ENCODE measurements at regions not wholly inside any gene's neighbourhood (a gene's known extent, or its start where the extent isn't known, plus 50 kb on each side); places are given as distances from the start of the nearest gene placed in this dataset.

DNA sequence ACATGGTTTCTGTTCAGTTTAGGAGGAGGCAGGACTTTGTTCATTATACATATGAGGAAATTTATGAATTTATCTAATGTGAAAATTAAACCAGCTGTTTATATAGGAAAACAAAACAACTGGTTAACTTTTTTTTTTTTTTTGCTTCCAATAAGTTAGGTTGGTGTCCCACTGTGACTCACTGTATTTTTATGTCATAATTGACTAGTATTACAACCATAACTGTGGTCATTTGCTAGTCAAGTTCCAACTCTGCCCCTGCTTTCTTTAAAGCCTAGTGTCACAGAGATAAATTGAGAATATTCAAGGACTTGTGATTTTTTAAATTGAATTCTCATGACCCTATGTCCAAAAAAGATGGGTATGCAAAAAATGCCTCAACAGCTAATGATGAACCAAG is 227.7 kb downstream of the BCAT1 start:
- no peak for DNase-seq

DNA sequence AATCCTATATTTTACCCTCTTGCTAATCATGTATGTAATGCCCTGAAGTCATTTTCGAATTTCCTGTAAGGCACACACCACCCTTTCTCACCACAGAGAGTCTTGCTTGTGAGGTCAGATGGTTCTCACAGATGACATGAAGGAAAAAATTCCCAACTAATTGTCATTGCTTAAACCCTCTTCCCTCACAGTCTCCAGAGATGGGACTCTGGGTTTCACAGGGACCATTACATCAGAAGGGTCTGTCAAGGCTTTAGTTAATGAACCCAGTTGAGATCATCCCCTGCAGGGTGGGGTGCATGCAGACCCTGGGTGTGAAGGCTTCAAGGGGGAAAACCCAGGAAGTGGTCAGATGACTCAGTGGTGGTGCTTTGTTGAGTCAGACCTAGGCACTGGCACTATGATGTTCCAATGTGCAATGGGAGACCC is 229.6 kb downstream of the BCAT1 start:
- peak; percentile 30 for DNase-seq

DNA sequence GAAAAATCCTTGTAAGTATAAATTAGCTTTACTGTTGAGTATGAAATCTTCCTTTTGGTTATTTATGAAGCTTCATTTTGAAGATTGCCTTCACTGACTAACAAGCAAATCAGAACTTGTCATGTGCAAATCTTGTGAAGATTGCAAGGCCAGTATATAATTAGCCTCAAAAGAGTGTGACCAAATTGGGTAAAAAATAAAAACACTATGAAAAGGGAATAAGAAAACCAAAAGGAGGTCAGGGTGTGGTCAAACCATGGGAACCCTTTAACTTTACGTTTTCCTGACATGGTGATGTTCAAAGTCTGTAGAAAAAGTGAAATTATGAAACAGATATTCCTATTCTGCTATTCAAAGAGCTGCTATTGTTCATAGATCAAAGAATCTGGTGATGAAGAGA is 230.3 kb downstream of the BCAT1 start:
- DNase-seq, result no peak

DNA sequence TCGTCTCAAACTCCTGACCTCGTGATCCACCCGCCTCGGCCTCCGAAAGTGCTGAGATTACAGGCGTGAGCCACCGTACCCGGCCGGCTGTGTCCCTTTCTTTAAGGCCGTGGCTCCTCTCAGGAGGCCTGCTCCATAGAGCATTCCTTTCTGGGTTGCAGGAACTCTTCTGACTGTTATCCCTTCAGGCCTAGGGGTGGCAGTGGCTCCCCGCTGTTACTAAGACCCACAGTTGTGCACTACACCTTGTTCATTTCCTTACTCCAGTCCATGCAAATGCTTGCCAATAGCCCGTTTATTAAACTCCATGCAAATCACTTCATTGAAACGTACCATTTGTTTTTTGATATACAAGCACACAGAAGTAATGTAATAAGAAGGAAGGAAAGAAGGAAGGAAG is 234.7 kb downstream of the BCAT1 start:
- DNase-seq, result no peak

DNA sequence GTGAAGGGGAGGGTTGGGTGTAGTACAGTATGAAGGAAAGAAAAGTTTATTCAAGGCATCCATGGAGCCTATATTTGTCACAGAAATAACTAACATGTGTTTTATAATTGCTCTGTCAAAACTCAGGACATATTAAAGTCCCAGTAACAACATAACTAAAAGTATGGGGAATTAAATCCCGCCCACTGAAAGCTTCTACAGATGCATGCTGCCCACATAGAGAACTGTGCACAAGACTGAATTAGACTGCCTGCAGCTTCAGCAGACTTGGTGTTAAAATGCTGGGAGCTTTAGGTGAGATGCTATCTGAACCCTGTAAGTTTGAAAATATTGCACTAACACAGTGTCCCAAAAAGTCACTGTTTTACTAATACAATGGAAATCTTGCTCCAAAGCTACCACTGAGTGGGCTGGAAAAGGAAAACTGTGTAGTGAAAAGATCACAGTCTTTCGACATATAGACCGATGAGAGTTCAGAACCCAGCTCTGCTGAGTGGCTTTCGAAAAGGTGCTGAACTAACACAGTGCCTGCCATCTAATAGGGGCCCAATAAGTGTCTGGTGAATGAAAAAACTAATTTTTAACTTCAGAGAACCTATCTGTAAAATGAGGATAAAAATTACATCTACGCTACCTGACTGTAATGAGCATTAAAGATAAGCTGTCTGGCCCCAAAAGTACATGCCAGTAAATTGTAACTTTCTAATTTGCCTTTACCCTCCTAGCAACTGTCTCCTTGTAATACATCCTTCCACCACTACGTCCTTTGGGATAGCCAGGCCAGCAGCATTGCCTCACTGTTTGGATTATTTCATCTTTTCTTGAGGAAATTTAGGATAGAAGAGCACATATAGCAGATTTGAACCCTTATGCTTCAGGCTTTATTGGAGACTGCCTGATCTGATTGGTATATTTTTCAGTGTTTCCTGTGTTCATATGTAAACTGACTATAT is 237.6 kb downstream of the BCAT1 start:
- no peak for DNase-seq

DNA sequence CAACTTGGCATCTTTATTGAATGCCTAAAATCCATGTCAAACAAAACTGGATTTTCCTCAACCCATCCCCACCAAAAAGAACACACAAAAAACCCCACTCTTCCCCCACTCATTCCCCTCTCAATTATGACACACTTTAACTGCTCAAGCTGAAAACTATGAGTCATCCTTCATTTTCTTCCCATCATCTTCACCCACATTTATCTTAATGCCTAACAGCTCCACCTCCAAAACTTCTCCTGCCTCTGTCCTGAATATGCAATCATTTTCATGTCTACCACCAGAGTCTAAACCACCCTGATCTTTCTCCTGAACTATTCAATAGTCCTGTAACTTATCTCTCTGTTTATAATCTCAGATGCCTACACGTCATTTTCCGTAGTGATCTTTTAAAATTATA is 239.7 kb downstream of the BCAT1 start:
- no peak for DNase-seq

DNA sequence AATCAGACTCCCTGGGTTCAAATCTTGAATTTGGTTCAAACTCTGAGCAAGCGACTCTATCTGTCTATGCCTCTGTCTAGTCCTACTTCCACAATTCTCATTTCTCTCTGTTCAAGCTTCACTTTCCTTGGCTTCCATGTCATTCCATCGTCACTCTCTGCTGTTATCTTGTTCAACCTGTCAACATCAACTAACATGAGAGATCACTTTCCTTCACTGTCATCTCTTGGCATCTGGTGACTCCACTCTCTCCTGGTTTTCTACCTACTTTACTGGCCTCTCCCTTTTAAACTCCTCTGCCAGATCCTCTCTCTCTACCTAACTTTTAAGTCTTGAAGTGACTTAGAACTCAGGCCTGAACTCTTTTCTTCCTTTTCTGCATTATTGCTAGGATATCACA is 240.2 kb downstream of the BCAT1 start:
- no peak for DNase-seq

DNA sequence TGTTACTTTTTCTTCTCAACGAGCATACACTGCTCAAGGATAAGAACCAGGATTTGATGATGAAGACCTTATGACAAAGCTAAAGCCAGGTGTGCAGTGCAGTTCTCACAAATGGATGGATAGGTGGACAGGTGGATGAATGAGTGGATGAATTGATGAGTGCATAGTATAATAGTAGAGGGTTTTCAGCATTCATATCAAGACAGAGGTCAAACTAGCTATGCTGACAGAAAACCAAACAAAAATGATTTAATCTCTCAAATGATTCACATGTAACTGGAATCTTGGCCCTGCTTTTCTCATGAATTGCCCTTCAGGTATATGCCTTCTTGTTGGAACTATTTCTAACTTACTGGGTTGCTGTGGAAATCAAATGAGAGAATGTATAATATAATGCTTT is 240.9 kb downstream of the BCAT1 start:
- DNase-seq, result no peak

DNA sequence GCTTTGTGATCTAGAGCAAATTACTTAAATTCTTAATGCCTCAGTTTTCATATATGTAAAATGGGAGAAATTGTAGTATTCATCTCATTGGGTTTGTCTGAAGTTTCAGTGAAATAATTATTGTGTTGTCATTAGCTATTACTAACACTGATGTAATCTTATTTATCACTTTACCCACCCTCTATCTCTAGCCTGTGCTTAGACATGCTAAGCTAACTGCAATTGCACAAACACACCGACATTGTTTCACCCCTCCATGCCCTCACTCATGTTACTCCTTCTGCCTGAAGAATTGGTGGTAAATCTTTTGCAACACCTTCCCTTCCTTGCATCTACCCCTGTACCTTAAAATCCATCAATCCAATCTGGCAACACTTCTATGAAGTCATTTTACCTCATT is 241.6 kb downstream of the BCAT1 start:
- no peak for DNase-seq

DNA sequence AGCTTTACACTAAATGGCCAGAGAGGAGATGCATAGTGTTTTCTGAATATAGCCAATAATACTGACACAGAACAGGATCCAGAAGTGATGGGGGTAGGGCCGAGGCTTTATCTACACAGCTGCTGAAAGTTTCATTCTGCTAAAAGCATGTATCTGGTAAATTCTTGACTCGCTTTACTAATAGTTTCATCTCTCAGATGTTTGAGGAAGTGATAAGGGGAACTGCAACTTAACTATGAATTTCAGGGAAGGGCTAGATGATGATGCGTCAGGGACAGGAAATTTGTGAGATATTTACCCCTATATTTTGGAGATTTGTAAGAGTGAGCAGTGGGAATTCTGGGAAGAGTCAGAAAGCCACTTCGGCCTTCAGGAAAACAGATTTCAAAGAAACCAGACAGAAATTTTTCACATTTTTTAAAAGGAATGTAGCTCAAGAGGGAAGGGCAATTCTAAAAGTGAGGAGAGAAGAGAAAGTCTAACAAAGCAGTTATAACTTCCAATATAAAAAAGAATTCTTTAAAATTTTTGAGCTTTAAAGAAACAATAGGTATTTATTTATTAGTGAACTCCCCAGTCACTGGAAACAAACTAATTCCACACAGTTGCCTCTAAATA is 243.1 kb downstream of the BCAT1 start:
- DNase-seq, result no peak

DNA sequence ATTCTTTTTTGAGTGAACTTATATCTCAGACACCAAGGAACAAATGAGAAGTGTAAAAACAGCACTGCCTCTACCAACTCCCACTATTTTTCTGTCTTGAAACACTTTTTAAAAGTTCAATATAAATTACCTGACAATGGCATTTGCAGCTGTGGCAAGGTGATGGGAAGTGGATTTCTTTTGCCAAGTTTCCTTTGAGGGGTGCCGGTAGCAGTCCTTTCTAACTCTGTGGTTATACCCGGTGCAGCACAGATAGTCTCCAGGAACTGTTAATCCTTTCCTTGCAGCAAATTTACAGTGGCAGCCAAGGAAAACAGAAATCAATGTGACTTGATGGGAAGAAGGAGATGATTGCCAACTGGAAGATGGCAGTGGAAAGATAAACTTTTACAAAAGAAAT is 243.7 kb downstream of the BCAT1 start:
- DNase-seq, result no peak

DNA sequence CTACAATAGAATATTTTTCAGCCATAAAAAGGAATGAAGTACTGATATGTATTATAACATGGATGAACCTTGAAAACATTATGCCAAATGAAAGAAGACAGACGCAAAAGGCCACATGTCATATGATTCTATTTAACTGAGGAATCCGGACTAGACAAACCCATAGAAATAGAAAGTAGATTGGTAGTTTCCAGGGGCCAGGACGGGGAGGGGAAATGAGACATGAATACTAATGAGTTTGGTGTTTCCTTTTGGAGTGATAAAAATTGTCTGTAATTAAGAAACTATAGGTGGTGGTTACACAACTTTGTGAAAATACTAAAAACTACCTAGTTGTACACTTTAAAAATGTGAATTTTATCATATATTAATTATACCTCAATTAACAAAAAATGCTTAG is 247.6 kb downstream of the BCAT1 start:
- no peak for DNase-seq

DNA sequence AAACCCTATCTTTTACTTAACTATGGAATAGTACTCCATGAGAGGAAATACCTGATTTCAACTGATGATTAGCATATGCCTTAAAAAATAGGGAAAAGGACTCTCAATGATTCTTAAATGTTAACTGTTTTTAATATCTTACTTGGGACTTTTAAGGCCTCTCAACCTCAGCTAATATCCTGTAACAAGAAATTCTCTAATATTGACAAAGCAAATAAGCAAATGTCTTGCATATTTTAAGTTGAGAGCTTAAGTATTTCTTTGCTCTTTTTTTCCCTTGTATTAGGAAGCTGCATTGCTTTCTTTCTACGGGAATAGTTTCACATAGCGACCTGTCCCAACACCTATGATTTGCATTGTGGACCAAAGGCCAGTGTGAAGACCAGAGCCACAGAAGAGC is 249.9 kb downstream of the BCAT1 start:
- DNase-seq, result no peak

DNA sequence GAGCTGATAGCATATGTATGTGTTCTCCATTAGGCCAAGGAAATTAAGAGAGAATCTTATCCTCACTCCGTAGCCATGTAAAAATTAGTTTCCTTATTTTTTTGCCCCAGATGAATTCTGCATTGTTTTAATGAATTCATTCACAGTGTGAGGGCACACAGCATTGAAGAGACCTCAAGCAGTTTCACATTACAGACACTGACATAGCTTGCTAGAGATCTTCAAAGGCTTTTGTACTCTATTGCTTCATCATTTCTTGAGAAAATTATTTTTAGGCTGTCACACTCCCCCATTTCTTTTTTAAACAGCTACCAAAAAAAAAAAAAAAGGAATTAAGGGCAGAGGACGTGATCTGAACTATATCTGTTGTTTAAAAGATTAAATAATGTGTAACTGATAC is 251.1 kb downstream of the BCAT1 start:
- DNase-seq, result no peak

DNA sequence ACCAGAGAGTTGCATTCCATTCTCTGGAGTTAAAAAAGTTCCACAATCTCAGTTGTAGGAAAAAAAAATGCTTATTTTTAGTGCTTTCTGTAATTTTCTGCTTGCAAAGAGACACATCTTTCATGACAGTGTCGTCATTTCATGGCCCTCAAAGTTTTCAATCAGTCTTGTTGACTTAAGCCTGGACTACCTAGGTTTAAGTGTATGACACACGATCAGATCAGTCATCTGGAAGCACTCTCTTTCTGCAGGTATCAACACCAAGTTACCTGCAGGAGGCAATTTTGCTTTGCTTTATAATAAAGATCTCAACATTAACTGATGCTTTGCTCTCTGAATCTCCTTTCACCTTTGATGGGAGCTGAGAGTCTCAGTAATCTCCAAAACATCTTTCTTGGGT is 251.6 kb downstream of the BCAT1 start:
- DNase-seq, result no peak

DNA sequence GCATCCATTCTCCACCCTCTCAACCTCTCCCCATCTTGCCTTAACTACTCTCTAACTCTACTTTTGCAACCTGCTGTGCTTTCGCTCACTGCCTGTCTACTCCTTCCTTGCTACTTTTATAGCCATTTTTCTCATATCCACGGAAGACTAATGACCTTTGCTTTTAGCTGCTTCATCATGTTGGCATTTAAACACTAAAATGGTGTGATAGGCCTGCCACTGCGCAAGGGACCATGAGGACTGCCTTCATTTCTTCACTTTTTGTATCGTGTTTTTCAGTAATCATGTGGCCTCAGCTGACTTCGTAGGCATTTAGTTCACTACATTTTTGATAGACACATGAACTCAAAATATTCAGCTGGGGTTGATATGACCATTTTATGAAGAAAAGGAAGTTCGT is 252.1 kb downstream of the BCAT1 start:
- DNase-seq, result no peak

DNA sequence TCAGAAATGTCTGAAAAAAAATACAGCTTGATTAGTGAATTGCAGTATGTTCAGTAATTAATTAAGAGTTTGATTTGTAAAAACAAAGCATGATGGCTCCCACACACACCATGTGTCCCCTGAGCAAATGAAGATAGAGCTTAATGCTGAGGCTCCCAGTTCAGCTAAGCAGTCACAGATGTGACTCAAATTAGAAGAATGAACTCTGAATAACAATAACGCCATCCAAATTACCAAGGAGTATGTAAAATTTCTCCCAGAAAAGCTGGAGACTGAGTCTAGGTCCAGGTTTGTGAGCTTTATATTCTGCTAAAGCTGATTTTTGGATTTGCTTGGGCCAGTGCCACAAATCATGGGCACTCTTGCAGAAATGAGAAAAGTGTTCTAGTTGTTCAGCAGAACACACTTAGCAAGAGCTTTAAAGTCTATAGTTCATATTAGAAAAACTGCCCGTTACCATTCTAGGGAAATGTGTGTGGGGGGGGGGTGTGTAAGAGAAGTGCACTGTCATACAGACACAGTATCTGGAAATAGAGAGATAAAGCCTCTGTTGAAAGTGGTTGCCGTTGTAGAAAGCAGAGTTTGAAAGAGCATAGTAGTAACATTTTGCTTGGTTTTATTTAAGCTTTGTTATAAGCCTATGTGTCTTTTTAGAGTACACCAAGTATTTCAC is 253.1 kb downstream of the BCAT1 start:
- DNase-seq, result no peak

DNA sequence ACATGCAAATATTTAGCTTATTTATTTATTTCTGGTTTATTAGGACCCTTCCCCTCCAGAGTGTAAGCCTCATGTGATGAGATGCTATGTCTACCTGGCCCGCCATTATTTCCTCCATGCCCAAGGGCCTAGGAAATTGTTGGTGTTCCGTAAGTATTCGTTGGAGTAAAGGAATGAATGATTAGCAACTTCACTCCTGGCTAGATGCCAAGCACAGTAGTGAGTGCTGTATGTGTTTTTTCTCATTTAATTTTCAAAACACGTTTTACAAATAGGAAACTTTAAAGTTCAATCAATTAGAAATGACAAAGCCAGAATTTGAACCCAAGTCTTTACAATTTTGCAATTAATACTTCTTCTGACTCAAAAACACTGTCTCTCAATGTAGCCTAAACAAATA is 253.8 kb downstream of the BCAT1 start:
- no peak for DNase-seq

DNA sequence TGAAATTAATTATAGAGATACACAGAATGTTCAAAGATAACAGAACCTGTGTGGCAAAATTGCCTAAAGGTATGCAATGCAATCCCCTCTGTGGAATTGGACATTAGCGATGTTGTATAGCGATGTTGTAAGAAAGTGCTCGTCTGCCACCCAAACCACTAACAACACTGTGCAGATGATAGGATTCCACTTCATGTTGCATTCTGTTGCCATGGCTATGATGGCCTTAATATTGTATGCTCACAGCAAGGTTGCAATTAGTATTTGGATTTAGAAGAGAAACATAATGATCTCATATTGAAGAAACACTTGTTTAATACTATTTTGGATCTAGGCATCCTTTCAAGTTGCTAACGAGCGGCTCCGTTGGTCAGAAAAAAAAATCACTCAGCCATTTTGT is 260.3 kb downstream of the BCAT1 start:
- DNase-seq, result no peak

DNA sequence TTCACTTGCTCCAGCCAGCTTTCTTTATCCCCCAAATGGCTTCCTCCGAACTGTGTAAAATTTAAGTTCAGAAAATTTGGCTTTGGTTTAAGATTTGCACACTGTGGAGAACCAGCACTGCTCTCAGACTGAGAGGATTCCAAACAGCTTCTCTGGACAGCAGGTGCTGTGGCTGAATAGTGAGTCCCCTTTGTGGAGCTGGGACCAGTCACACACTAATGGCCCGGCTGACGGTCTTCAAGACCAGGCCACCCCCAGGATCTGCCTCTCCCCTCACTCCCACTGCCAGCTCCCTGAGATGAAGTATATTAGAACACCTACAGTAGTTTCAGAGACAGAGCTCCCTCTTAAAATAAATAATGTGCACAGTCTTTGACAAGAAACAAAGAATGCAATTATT is 267.3 kb downstream of the BCAT1 start:
- no peak for DNase-seq

DNA sequence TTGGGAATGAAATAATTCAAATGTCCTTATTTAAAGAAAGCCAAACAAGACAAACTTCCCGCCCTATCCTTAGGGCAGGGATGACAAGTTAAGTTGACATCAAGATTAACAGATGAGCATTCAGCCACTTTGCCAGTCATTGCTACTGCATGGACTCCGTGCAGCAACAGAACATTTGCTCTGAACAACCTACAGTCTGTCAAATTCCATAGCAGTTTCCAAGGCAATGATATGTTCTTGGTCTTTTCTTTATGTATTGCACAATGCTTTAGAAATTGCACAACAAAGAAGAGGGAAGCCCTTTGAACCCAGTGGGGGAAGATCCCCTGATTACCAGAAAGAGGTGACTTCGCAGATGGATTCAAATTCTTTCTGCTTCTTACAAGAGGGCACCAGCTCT is 269.8 kb downstream of the BCAT1 start:
- DNase-seq, result no peak

DNA sequence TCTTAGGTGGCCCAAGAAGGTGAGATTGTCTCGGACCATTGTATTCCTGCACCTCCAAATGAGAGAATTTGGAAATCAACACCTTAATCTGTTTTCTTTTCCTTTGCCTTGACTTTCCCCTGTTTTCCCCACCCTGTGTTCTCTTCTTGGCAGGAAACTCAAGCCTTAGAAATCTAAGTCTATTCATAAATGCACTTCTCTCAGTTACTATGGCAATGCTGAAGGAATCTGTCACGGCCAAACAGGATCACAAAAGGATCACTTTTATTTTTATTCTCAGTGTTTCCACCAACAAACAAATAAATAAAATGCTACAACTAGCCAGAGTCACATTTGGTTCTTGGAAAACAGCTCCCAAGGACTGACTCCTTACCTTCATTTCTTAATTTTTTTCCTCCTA is 270.5 kb downstream of the BCAT1 start:
- no peak for DNase-seq

DNA sequence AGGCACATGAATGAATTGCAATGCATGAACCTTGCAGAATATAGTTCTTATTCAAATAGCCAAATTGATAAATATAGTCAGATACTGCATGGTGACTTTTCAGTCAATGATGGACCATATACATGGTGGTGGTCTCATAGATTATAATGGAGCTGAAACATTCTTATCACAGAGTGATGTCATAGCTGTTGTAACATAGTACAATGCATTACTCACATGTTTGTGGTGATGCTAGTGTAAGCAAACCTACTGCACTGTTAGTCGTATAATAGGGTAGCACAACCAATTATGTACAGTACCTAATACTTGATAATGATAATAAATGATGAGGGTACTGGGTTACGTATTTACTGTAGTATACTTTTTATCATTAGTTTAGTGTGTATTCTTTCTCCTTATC is 280.3 kb downstream of the BCAT1 start:
- no peak for DNase-seq

All from activated CD8-positive, alpha-beta memory T cell treated with anti-CD3 and anti-CD28 coated beads, Interleukin-2, amount 50 U/mL, for 4 hours (primary cell).